HCEC 1CT (cell line): ENCODE measurements at regions not wholly inside any gene's neighbourhood (a gene's known extent, or its start where the extent isn't known, plus 50 kb on each side); places are given as distances from the start of the nearest gene placed in this dataset.

ENCODE experiments used
- DNase-seq: peaks from one replicate; pipeline ENCODE4 v3.0.0-alpha.2; 2017

- no peak for DNase-seq
Observed at GRCh38 chr6:147046141-147046877, 157.9 kb upstream of the STXBP5 start.

GRCh38 chr6:147048930-147049329 is 155.3 kb upstream of the STXBP5 start:
- no peak for DNase-seq

GRCh38 chr6:147053311-147053921 is 150.8 kb upstream of the STXBP5 start:
- DNase-seq = no peak

GRCh38 chr6:147054158-147054557 is 150.1 kb upstream of the STXBP5 start:
- DNase-seq = no peak

- DNase-seq = no peak
Observed at GRCh38 chr6:147054871-147055270, 149.3 kb upstream of the STXBP5 start.

- DNase-seq = no peak
Observed at GRCh38 chr6:147055821-147056392, 148.3 kb upstream of the STXBP5 start.

- no peak for DNase-seq
Observed at GRCh38 chr6:147057188-147057587, 147.0 kb upstream of the STXBP5 start.

- DNase-seq = no peak
Observed at GRCh38 chr6:147057705-147058342, 146.4 kb upstream of the STXBP5 start.

GRCh38 chr6:147058786-147059385 is 145.3 kb upstream of the STXBP5 start:
- no peak for DNase-seq

- no peak for DNase-seq
Observed at GRCh38 chr6:147060636-147061035, 143.6 kb upstream of the STXBP5 start.

- no peak for DNase-seq
Observed at GRCh38 chr6:147061252-147061651, 143.0 kb upstream of the STXBP5 start.

GRCh38 chr6:147063469-147064031 is 140.7 kb upstream of the STXBP5 start:
- DNase-seq = peak; percentile 83

GRCh38 chr6:147065786-147066185 is 138.4 kb upstream of the STXBP5 start:
- no peak for DNase-seq

GRCh38 chr6:147067184-147067583 is 137.0 kb upstream of the STXBP5 start:
- no peak for DNase-seq

- DNase-seq = no peak
Observed at GRCh38 chr6:147071776-147072175, 132.4 kb upstream of the STXBP5 start.

- no peak for DNase-seq
Observed at GRCh38 chr6:147075381-147075780, 128.8 kb upstream of the STXBP5 start.

GRCh38 chr6:147077251-147077650 is 127.0 kb upstream of the STXBP5 start:
- no peak for DNase-seq

GRCh38 chr6:147078106-147078505 is 126.1 kb upstream of the STXBP5 start:
- no peak for DNase-seq

- peak; percentile 47 for DNase-seq
Observed at GRCh38 chr6:147078602-147079001, 125.6 kb upstream of the STXBP5 start.

- no peak for DNase-seq
Observed at GRCh38 chr6:147080225-147080624, 124.0 kb upstream of the STXBP5 start.

- DNase-seq = no peak
Observed at GRCh38 chr6:147081076-147081609, 123.1 kb upstream of the STXBP5 start.

GRCh38 chr6:147087641-147088040 is 116.6 kb upstream of the STXBP5 start:
- DNase-seq = no peak

GRCh38 chr6:147088861-147089260 is 115.4 kb upstream of the STXBP5 start:
- DNase-seq = no peak
